OCI-LY3 (cell line): ENCODE measurements at regions not wholly inside any gene's neighbourhood (a gene's known extent, or its start where the extent isn't known, plus 50 kb on each side); places are given as distances from the start of the nearest gene placed in this dataset.

Experiments used
- H2AFZ ChIP-seq: fragments of 200-600, 300-600 bp; shearing (Covaris generic); 2 replicates; pipeline ENCODE4 v1.6.0; 2014; ENCODE audit warnings: antibody characterized with exemption, low read depth, low read length
- H3K27ac ChIP-seq: fragments of 200-600, 300-600 bp; sonication (generic); 2 replicates; pipeline ENCODE4 v1.5.1; 2014; ENCODE audit warnings: mild to moderate bottlenecking, low read length, moderate library complexity, mixed read lengths
- H3K27me3 ChIP-seq: fragments of 200-600, 300-600 bp; sonication (generic); 2 replicates; pipeline ENCODE4 v1.6.1; 2014; ENCODE audit warnings: low read depth, low read length, mixed read lengths
- H3K36me3 ChIP-seq: fragments of 200-600, 300-600 bp; sonication (generic); replicated peaks from 2 replicates; pipeline ENCODE3; 2014; ENCODE audit warnings: low read depth, low read length, mixed read lengths
- H3K4me1 ChIP-seq: fragments of 300-600, 200-600 bp; sonication (generic); 2 replicates; pipeline ENCODE4 v1.6.1; 2014; ENCODE audit warnings: low read length, mixed read lengths
- H3K4me2 ChIP-seq: fragments of 200-600, 300-600 bp; sonication (generic); 2 replicates; pipeline ENCODE4 v1.6.1; 2014; ENCODE audit warnings: low read length, mixed read lengths
- H3K4me3 ChIP-seq: fragments of 300-600, 200-600 bp; sonication (generic); 2 replicates; pipeline ENCODE4 v1.5.1; 2014; ENCODE audit warnings: antibody characterized with exemption, mild to moderate bottlenecking, low read length, moderate library complexity
- H3K79me2 ChIP-seq: fragments of 300-600, 200-600 bp; shearing (Covaris generic); 2 replicates; pipeline ENCODE4 v1.6.1; 2014; ENCODE audit warnings: mild to moderate bottlenecking, low read length, mixed read lengths
- H3K9ac ChIP-seq: fragments of 300-600, 200-600 bp; shearing (Covaris generic); 2 replicates; pipeline ENCODE4 v1.6.0; 2014; ENCODE audit warnings: mild to moderate bottlenecking, low read length, moderate library complexity
- H3K9me3 ChIP-seq: fragments of 200-600, 300-600 bp; shearing (Covaris generic); 2 replicates; pipeline ENCODE4 v1.6.1; 2014; ENCODE audit warnings: low read length, mixed read lengths; ENCODE audit not compliant: insufficient read depth
- H4K20me1 ChIP-seq: fragments of 200-600, 300-600 bp; sonication (generic); 2 replicates; pipeline ENCODE4 v1.6.1; 2016; ENCODE audit warnings: low read length, mixed read lengths; ENCODE audit not compliant: insufficient read depth
- EZH2phosphoT487 ChIP-seq: fragments of 200-600 bp; shearing (Covaris generic); IDR thresholded peaks from 2 replicates; pipeline ENCODE4 v1.6.1; 2018; ENCODE audit warnings: antibody characterized with exemption, mixed run types, low read depth
- TF ChIP-seq, protein P1 (sequence below): fragments of 200-600, 300-600 bp; sonication (generic); IDR thresholded peaks from 2 replicates; pipeline ENCODE4 v1.5.1; 2014; ENCODE audit warnings: antibody characterized with exemption, low read length, low read depth

DNA sequence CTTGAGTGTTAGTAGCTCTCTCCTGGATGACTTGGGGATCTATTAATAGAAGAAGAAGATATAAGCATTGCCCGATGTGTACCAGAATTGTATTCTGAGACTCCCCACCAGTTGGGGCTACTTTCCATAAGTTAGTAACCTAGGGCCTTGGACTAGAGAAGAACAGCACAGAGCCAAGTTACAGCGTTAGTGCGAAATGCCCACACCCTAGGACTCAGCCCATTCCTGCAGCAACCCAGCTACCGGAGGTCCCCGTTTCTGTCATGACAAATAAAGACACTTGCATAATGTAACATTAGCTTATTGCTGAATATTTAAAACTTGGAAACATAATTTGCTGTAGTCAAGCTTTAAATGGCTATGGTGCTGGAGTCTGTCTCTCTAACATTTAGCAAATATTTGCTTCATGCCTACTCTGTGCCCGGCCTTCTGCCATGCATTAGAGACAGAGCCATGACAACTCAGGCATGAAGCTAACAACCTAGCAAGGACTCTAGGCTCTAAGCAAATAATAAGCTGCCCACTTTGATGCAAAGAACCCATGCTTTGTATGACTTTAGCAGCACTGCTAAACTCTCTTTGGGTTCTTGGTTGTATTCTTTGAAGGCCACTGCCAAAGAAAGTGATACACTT is 103.4 kb upstream of the COL21A1 start:
- H3K4me2 ChIP-seq, result no peak overlapping the region
- H3K9me3 ChIP-seq, result peaks cover 7% of the 10 kb centered on the region
- TF ChIP-seq, protein P1, sequence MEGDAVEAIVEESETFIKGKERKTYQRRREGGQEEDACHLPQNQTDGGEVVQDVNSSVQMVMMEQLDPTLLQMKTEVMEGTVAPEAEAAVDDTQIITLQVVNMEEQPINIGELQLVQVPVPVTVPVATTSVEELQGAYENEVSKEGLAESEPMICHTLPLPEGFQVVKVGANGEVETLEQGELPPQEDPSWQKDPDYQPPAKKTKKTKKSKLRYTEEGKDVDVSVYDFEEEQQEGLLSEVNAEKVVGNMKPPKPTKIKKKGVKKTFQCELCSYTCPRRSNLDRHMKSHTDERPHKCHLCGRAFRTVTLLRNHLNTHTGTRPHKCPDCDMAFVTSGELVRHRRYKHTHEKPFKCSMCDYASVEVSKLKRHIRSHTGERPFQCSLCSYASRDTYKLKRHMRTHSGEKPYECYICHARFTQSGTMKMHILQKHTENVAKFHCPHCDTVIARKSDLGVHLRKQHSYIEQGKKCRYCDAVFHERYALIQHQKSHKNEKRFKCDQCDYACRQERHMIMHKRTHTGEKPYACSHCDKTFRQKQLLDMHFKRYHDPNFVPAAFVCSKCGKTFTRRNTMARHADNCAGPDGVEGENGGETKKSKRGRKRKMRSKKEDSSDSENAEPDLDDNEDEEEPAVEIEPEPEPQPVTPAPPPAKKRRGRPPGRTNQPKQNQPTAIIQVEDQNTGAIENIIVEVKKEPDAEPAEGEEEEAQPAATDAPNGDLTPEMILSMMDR, result no peak
- no peak for TF ChIP-seq EZH2phosphoT487
- no peak overlapping the region for H3K27ac ChIP-seq
- H3K36me3 ChIP-seq, result no peaks in the 10 kb centered on the region
- no peak overlapping the region for H2AFZ ChIP-seq
- H3K4me1 ChIP-seq, result no peaks in the 10 kb centered on the region
- H3K9ac ChIP-seq, result no peak overlapping the region
- H3K27me3 ChIP-seq, result no peaks in the 10 kb centered on the region
- H4K20me1 ChIP-seq, result no peaks in the 10 kb centered on the region
- no peaks in the 10 kb centered on the region for H3K79me2 ChIP-seq
- no peak overlapping the region for H3K4me3 ChIP-seq

DNA sequence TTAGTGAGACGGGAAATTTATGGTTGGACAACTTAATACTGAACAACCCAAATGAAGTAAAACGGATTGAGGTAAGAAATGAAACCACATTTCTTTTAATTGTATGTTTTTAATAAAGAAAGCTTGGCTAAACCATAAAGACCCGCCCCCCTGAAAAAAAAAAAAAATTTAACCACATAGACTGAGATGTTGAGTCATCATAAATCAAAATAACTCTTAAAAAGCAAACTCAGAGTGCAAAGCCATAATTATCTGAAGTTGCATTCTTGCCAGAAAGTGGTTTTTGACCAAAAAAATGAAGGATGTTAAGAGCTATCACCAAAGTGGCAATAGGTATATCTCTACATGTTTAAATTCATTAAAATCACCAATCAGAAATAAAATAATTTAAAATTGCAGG is 101.8 kb upstream of the COL21A1 start:
- Histone ChIP-seq H3K36me3 (no peaks in the 10 kb centered on the region), H3K9me3 (peaks cover 7% of the 10 kb centered on the region), H3K79me2 (no peaks in the 10 kb centered on the region), H3K27me3 (no peaks in the 10 kb centered on the region), H3K9ac (no peak overlapping the region), H2AFZ (no peak overlapping the region), H3K4me2 (no peak overlapping the region), H4K20me1 (no peaks in the 10 kb centered on the region), H3K27ac (no peak overlapping the region), H3K4me1 (no peaks in the 10 kb centered on the region), H3K4me3 (no peak overlapping the region)
- TF ChIP-seq EZH2phosphoT487, result no peak
- TF ChIP-seq, protein P1, result no peak

DNA sequence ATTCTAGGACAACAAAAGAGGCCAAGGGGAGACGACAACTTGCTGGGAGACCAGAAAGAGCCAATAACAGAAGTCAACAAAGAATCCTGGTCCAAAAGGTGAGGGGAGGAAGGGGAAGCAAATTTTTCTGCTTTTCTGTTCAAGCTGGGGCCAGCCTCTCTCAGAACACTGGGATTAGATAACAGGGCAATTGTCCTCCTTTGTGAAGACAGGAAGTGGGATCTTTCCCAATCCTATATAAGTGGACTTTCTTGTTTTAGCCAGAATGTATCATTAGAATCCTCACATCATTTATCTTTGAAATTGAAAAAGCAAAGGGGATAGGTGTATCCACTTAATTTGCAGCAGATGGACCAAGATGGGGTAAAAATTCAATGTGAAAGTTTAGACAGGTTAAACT is 101.2 kb upstream of the COL21A1 start:
- H3K27ac ChIP-seq, result no peak overlapping the region
- no peaks in the 10 kb centered on the region for H3K79me2 ChIP-seq
- no peak overlapping the region for H3K4me3 ChIP-seq
- H3K4me1 ChIP-seq, result no peaks in the 10 kb centered on the region
- no peak overlapping the region for H3K9ac ChIP-seq
- no peak overlapping the region for H3K4me2 ChIP-seq
- no peaks in the 10 kb centered on the region for H4K20me1 ChIP-seq
- H2AFZ ChIP-seq, result no peak overlapping the region
- H3K27me3 ChIP-seq, result no peaks in the 10 kb centered on the region
- H3K9me3 ChIP-seq, result peaks cover 6% of the 10 kb centered on the region
- H3K36me3 ChIP-seq, result no peaks in the 10 kb centered on the region
- no peak for TF ChIP-seq EZH2phosphoT487
- TF ChIP-seq, protein P1, result no peak

DNA sequence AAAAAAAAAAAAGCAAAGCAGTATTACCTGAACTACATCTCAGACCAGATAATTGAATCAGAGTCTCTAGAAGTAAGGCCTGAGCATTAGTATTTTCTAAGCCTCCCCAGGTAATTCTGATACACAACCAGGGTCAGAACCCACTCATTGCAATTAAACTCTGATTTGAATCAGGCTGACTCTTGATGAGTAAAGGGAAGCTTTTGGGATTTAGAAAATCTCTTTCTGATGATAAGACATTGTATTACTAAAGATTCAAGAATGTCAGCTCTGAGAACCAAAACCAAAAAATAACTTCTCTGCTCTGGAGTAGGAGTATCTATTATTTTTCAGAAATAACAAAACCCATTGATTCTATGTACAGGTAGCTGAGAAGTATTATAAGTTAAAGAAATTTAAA is 100.1 kb upstream of the COL21A1 start:
- H3K36me3 ChIP-seq, result no peaks in the 10 kb centered on the region
- no peaks in the 10 kb centered on the region for H3K9me3 ChIP-seq
- H4K20me1 ChIP-seq, result no peaks in the 10 kb centered on the region
- no peaks in the 10 kb centered on the region for H3K27me3 ChIP-seq
- no peaks in the 10 kb centered on the region for H3K4me1 ChIP-seq
- no peak overlapping the region for H3K4me3 ChIP-seq
- no peak overlapping the region for H3K27ac ChIP-seq
- H3K9ac ChIP-seq, result no peak overlapping the region
- H3K79me2 ChIP-seq, result no peaks in the 10 kb centered on the region
- TF ChIP-seq, protein P1, result no peak
- TF ChIP-seq EZH2phosphoT487, result no peak
- no peak overlapping the region for H2AFZ ChIP-seq
- no peak overlapping the region for H3K4me2 ChIP-seq
